PC-3 (cell line): ENCODE measurements at regions not wholly inside any gene's neighbourhood (a gene's known extent, or its start where the extent isn't known, plus 50 kb on each side); places are given as distances from the start of the nearest gene placed in this dataset.

Experiments
- ATAC-seq: fragments of 200-7000 bp; cut with Tn5 transposase; 2 replicates; pipeline ENCODE4 v1.9.1; 2020; ENCODE audit warnings: mild to moderate bottlenecking, moderate library complexity
- BruUV-seq: library from RNA; stranded (reverse); fragments of 400-500 nt; replicated peaks from 2 replicates; lab custom pipeline; 2021; lab: Mats Ljungman, UMichigan
- CTCF ChIA-PET: fragments of 300-600 bp; sonication (Branson Sonifier 250); formaldehyde crosslinking; loops from one replicate; lab custom pipeline; 2022; ENCODE audit warnings: antibody characterized with exemption; lab: Charles Lee
- POLR2A ChIA-PET: fragments of 300-600 bp; sonication (Branson Sonifier 250); formaldehyde crosslinking; loops from one replicate; lab custom pipeline; 2022; ENCODE audit warnings: antibody characterized with exemption; ENCODE audit not compliant: unreplicated experiment; lab: Charles Lee
- DNase-seq: peaks from one replicate; pipeline ENCODE4 v3.0.0-alpha.2; 2015
- H2AFZ ChIP-seq: fragments of 300-600 bp; sonication (generic); 2 replicates; pipeline ENCODE4 v1.6.0; 2016; ENCODE audit warnings: antibody characterized with exemption, low read length
- H3F3A ChIP-seq: fragments of 300-600 bp; sonication (generic); one replicate; pipeline ENCODE4 v1.6.0; 2017; ENCODE audit warnings: antibody characterized with exemption, low read length, control low read depth, mild to moderate bottlenecking; ENCODE audit not compliant: unreplicated experiment
- H3K27ac ChIP-seq: fragments of 300-600 bp; sonication (generic); 2 replicates; pipeline ENCODE4 v1.5.1; 2016; ENCODE audit warnings: mild to moderate bottlenecking, low read length
- H3K27me3 ChIP-seq: fragments of 300-600 bp; sonication (generic); 2 replicates; pipeline ENCODE4 v1.6.1; 2016; ENCODE audit warnings: low read length, mixed read lengths
- H3K36me3 ChIP-seq: fragments of 300-600 bp; sonication (generic); 2 replicates; pipeline ENCODE4 v1.6.1; 2016; ENCODE audit warnings: low read depth, mixed run types, low read length, mixed read lengths
- H3K4me1 ChIP-seq: fragments of 300-600 bp; sonication (generic); 2 replicates; pipeline ENCODE4 v1.5.1; 2016; ENCODE audit warnings: low read length; ENCODE audit not compliant: insufficient read depth
- H3K4me2 ChIP-seq: fragments of 300-600 bp; sonication (generic); 2 replicates; pipeline ENCODE4 v1.6.0; 2016; ENCODE audit warnings: low read length
- H3K4me3 ChIP-seq: fragments of 300-600 bp; sonication (generic); 2 replicates; pipeline ENCODE4 v1.5.1; 2016; ENCODE audit warnings: mild to moderate bottlenecking, low read length, mixed read lengths
- H3K79me2 ChIP-seq: fragments of 300-600 bp; sonication (generic); 2 replicates; pipeline ENCODE4 v1.6.1; 2017; ENCODE audit warnings: low read length, mixed read lengths
- H3K9ac ChIP-seq: fragments of 300-600 bp; sonication (generic); 2 replicates; pipeline ENCODE4 v1.6.0; 2016; ENCODE audit warnings: mild to moderate bottlenecking, low read length
- H3K9me2 ChIP-seq: fragments of 300-600 bp; sonication (generic); replicated peaks from 2 replicates; pipeline ENCODE4 v1.6.1; 2016; ENCODE audit warnings: mixed run types, low read length, mixed read lengths
- H3K9me3 ChIP-seq: fragments of 300-600 bp; sonication (generic); 2 replicates; pipeline ENCODE4 v1.6.1; 2016; ENCODE audit warnings: low read length, mixed read lengths
- H4K20me1 ChIP-seq: fragments of 300-600 bp; sonication (generic); 2 replicates; pipeline ENCODE4 v1.6.1; 2016; ENCODE audit warnings: low read length, mixed read lengths
- EZH2 ChIP-seq: fragments of 300-600 bp; sonication (generic); IDR thresholded peaks from one replicate; pipeline ENCODE4 v1.6.1; 2017; ENCODE audit warnings: antibody characterized with exemption, mild to moderate bottlenecking, low read length; ENCODE audit not compliant: unreplicated experiment
- EZH2phosphoT487 ChIP-seq: fragments of 300-600 bp; sonication (generic); IDR thresholded peaks from 2 replicates; pipeline ENCODE4 v1.6.1; 2018; ENCODE audit warnings: mild to moderate bottlenecking, antibody characterized with exemption, low read length, borderline replicate concordance
- intact Hi-C: fragments of 100-400 bp; cut with micrococcal nuclease; formaldehyde crosslinking; loops from 2 replicates; pipeline ENCODE4 v1.9.0; 2023
- TF ChIP-seq, protein P1 (sequence below): fragments of 300-600 bp; sonication (generic); conservative IDR thresholded peaks from 2 replicates; pipeline ENCODE4 v1.5.1; 2017; ENCODE audit warnings: antibody characterized with exemption, low read depth, mild to moderate bottlenecking, low read length

DNA sequence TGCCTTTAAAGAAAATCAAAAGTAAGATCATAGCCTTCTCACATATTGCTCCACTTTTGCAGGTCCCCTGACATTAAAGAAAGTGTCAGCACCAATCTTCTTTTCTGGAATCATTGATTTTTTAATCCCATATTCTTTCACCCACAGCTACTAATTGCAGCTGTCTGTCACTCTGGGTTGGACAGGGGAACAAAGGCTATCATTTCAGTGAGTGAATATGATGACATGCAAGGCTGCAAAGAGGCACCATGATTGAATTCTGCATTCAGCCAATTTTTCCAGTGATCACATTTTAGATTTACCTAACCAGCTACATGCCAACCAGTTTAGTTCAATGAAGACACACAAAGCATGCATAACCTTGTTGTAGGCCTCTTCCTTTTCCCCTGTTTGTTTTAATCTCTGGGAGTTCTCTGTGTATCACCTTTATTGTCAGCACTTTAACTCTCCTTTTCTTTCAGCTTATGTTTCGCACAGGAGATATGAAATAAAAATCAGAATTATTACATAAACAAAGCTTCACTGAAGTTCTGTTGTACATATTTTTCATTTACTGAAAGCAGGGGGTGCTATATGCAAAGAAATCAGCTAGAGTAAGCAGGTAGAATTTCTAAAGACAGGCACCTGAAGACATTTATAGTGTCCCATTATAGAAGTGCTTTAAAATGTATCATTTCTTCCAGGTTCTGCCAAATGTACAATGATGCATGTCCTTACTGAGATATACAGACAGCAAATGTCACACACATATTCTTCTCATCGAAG, 584.8 kb downstream of the PLA2G4A start:
- H3K4me1 ChIP-seq = no peaks in the 10 kb centered on the region
- H3K27me3 ChIP-seq = no peaks in the 10 kb centered on the region
- CTCF ChIA-PET = interaction anchor here (0.7 kb wide), 2 partner anchors 11 to 583 kb away, joined by 3 read pairs; no protein-coding TSS in a partner anchor
- H3F3A ChIP-seq = no peaks in the 10 kb centered on the region
- no peaks in the 10 kb centered on the region for H3K9me2 ChIP-seq
- BruUV-seq = no TSS peak
- ATAC-seq (peak; percentile 48; the same call in 1 of the 2 replicates), DNase-seq (peak; percentile 29)
- H3K27ac ChIP-seq = no peak overlapping the region
- no peak overlapping the region for H3K9ac ChIP-seq
- H2AFZ ChIP-seq = no peak overlapping the region
- H3K4me2 ChIP-seq = no peak overlapping the region
- TF ChIP-seq, protein P1, sequence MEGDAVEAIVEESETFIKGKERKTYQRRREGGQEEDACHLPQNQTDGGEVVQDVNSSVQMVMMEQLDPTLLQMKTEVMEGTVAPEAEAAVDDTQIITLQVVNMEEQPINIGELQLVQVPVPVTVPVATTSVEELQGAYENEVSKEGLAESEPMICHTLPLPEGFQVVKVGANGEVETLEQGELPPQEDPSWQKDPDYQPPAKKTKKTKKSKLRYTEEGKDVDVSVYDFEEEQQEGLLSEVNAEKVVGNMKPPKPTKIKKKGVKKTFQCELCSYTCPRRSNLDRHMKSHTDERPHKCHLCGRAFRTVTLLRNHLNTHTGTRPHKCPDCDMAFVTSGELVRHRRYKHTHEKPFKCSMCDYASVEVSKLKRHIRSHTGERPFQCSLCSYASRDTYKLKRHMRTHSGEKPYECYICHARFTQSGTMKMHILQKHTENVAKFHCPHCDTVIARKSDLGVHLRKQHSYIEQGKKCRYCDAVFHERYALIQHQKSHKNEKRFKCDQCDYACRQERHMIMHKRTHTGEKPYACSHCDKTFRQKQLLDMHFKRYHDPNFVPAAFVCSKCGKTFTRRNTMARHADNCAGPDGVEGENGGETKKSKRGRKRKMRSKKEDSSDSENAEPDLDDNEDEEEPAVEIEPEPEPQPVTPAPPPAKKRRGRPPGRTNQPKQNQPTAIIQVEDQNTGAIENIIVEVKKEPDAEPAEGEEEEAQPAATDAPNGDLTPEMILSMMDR = peak; percentile 56
- TF ChIP-seq EZH2phosphoT487 = no peak
- no peaks in the 10 kb centered on the region for H3K36me3 ChIP-seq
- no peaks in the 10 kb centered on the region for H3K9me3 ChIP-seq
- no peaks in the 10 kb centered on the region for H4K20me1 ChIP-seq
- no peak overlapping the region for H3K4me3 ChIP-seq
- H3K79me2 ChIP-seq = no peaks in the 10 kb centered on the region
- intact Hi-C loops = loop anchor here (1.0 to 10.0 kb wide), 3 partner anchors 359 to 714 kb away; no protein-coding TSS in a partner anchor
- POLR2A ChIA-PET = no interaction called here

DNA sequence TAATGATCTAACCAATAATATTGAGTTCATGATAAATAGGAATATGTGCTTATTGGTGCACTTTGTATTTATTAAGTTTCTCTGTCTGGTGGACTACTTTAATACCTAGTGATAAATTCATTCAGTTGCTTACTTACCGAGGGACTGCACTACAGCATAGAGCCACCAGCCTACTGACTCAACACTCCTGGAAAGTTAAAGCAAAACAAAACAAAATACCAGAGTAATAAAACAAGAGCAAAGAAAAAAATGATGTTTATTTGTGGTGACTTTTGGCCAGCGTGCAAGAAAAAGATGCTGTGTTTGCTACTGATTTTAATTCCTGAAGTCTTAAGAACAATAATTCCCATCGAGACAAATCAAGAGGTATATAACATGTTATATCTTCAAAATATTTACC, 586.3 kb downstream of the PLA2G4A start:
- POLR2A ChIA-PET = no interaction called here
- BruUV-seq = no TSS peak
- CTCF ChIA-PET = no interaction called here
- Histone ChIP-seq H3K27ac (no peak overlapping the region), H3K9me3 (no peaks in the 10 kb centered on the region), H2AFZ (no peak overlapping the region), H3K9ac (no peak overlapping the region), H3K4me1 (no peaks in the 10 kb centered on the region), H3K79me2 (no peaks in the 10 kb centered on the region), H4K20me1 (no peaks in the 10 kb centered on the region), H3K4me2 (no peak overlapping the region), H3K27me3 (no peaks in the 10 kb centered on the region), H3K36me3 (no peaks in the 10 kb centered on the region), H3F3A (no peaks in the 10 kb centered on the region), H3K9me2 (no peaks in the 10 kb centered on the region), H3K4me3 (no peak overlapping the region)
- no peak for DNase-seq
- peak; percentile 49 for ATAC-seq
- TF ChIP-seq EZH2 (no peak), EZH2phosphoT487 (no peak)
- TF ChIP-seq, protein P1 = no peak
- intact Hi-C loops = loop anchor here (10.0 kb wide), 1 partner anchor 360 kb away; no protein-coding TSS in a partner anchor

DNA sequence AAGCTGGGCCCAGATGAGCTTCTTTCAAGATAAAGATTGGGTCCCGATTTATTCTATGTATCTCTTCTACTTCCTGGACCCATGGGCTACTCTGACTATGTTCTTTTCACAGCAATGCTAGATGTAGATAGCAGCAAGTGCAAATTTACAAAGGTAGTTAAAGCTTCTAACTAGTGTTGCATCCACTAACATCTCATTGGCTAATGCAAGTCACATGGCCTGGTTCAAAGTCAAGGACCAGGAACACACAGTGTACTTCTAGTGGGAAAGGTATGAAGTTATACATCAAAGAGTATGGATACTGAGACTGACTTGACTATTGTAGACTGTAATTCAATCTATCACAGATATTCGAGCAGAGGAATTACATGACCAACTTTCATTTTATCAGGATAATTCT, 588.8 kb downstream of the PLA2G4A start:
- intact Hi-C loops = loop anchor here (10.0 kb wide), 1 partner anchor 363 kb away; no protein-coding TSS in a partner anchor
- Histone ChIP-seq H3F3A (no peaks in the 10 kb centered on the region), H3K36me3 (no peaks in the 10 kb centered on the region), H4K20me1 (no peaks in the 10 kb centered on the region), H3K4me3 (no peak overlapping the region), H3K4me2 (no peak overlapping the region), H3K27me3 (no peaks in the 10 kb centered on the region), H3K79me2 (no peaks in the 10 kb centered on the region), H3K27ac (no peak overlapping the region), H3K4me1 (no peaks in the 10 kb centered on the region), H3K9me2 (no peaks in the 10 kb centered on the region), H2AFZ (no peak overlapping the region), H3K9ac (no peak overlapping the region), H3K9me3 (no peaks in the 10 kb centered on the region)
- no peak for DNase-seq
- no peak for ATAC-seq
- BruUV-seq = no TSS peak
- CTCF ChIA-PET = no interaction called here
- TF ChIP-seq EZH2 (no peak), EZH2phosphoT487 (no peak)
- TF ChIP-seq, protein P1 = no peak
- POLR2A ChIA-PET = no interaction called here
